Adrenal gland (tissue), 5 donors: ENCODE measurements at regions not wholly inside any gene's neighbourhood (a gene's known extent, or its start where the extent isn't known, plus 50 kb on each side); places are given as distances from the start of the nearest gene placed in this dataset.

Experiments used
- POLR2A ChIP-seq, 2 donors: fragments of 450-650 bp; IDR thresholded peaks; one replicate each; pipeline ENCODE4 v1.6.1; 2017; ENCODE audit warnings: antibody characterized with exemption in 2 of 2, mild to moderate bottlenecking in 2 of 2, moderate library complexity in 1 of 2
- TF ChIP-seq, protein P1 (sequence below), 6 experiments: fragments of 450-650 bp in 4 of 6; fragments of 200-600 bp in 2 of 6; sonication (generic) in 1 of 6; IDR thresholded peaks; 1 replicate in 5 of 6; 2 replicates in 1 of 6; pipeline versions ENCODE4 v1.5.1 to v1.8.0; 2016 to 2021; ENCODE audit warnings: antibody characterized with exemption in 6 of 6, mild to moderate bottlenecking in 2 of 6, moderate library complexity in 1 of 6
- donor health status: DM: no; HTN: no; CAD: no.

DNA sequence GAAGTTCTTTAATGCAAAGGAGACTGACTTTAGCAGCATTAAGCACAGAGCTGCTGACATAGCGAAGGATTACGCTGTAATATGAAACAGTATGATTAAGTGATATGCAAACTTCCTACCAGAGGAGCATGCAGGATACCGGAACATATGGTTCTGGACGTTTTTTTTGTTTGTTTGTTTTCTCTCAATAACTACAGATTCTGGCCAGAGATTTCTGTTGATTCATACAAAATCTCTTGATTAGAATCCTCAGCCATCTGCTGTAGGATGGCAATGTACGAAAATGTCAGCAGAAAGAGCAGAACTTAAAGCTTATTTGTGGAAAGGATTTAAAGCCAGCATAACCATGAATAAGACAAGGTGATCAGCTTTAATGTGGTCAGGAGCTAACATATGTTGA lies 970.7 kb downstream of the KCNT2 start:
- no peak for TF ChIP-seq POLR2A (IDR thresholded peaks at IDR 0.05)
- TF ChIP-seq, protein P1, sequence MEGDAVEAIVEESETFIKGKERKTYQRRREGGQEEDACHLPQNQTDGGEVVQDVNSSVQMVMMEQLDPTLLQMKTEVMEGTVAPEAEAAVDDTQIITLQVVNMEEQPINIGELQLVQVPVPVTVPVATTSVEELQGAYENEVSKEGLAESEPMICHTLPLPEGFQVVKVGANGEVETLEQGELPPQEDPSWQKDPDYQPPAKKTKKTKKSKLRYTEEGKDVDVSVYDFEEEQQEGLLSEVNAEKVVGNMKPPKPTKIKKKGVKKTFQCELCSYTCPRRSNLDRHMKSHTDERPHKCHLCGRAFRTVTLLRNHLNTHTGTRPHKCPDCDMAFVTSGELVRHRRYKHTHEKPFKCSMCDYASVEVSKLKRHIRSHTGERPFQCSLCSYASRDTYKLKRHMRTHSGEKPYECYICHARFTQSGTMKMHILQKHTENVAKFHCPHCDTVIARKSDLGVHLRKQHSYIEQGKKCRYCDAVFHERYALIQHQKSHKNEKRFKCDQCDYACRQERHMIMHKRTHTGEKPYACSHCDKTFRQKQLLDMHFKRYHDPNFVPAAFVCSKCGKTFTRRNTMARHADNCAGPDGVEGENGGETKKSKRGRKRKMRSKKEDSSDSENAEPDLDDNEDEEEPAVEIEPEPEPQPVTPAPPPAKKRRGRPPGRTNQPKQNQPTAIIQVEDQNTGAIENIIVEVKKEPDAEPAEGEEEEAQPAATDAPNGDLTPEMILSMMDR (IDR thresholded peaks at IDR 0.05) = no peak
